HT1080 (cell line): ENCODE measurements at regions not wholly inside any gene's neighbourhood (a gene's known extent, or its start where the extent isn't known, plus 50 kb on each side); places are given as distances from the start of the nearest gene placed in this dataset.

Source experiments
- DNase-seq: peaks from one replicate; pipeline ENCODE4 v3.0.0-alpha.2; 2015; ENCODE audit warnings: low read depth

- DNase-seq, result no peak
Observed at GRCh38 chr10:47187592-47187991, 112.4 kb upstream of the GDF10 start.

DNA sequence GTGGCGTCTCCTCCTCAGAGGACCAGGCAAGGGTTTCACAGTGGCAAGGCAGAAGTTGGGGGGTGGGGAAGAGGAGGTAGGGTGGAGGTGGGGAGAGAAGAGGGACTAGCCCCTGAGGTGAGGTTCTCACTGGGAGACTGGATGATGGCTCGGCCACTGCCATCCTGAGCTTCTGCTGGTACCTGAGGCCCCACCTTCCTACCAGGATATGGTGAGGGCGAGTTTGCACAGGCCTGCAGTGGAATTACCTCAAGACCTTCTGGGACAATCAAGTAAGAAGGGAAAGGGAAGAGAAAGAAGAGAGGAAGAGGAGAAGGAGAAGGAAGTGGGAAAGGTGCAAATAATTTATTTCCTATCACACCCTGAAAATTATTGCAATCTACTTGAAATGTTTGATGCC, 111.8 kb upstream of the GDF10 start:
- DNase-seq, result no peak

DNA sequence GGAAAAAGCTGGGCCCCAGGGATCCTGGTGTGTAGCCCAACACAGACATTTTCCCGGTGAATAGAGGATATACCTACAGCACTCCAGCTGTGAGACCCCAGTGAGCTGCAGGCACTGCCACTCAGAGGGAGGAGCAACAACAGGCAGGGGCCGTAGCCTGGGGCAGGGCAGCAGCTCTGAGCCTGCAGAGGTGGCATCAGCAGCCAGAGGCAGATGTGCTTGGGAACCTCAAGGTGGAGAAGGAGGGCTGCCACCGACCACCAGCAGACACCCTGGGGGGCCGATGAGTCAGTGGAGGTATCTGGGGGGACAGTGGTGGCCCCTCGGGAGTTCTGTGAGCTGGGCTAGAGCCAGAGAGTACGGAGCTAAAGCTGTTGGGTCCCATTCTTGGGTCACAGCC, 110.2 kb upstream of the GDF10 start:
- DNase-seq, result no peak

DNA sequence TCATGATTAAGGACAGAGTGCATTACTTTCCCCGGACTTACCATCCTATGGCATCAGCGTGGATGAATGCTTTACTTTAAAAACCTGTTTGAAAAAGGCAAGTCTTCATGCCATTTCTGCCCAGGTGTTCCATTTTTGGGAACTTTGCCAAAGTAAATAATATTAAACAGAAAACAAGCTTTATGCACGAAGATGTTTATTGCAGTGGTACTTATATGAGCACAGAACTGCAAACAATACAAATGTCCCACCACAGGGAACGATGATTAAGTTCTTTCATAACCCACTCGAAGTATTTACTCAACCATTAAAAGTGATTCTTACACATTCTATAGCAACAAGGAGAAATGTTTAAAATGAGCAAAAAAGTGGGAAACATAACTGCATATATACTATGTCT, 109.7 kb upstream of the GDF10 start:
- DNase-seq, result no peak

GRCh38 chr10:47190802-47191450, 109.1 kb upstream of the GDF10 start:
- no peak for DNase-seq

DNA sequence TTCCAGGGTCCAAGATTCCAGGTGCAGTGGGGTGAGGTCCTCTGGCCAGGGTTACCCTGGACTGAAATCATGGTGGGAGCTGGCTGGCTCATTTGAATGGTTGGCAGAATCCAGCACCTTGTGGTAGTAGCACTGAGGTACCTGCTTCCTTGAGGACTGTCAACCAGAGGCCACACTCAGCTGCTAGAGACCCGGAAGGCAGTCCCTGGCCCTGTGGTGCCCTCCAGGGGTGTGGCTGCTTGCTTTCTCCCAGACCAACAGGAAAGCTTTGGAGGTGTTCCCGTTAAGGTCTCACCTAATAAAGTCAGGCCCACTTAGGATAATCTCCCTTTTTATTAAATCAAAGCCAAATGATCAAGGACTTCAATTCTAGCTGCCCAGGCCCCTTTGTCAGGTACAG, 107.7 kb upstream of the GDF10 start:
- no peak for DNase-seq

DNA sequence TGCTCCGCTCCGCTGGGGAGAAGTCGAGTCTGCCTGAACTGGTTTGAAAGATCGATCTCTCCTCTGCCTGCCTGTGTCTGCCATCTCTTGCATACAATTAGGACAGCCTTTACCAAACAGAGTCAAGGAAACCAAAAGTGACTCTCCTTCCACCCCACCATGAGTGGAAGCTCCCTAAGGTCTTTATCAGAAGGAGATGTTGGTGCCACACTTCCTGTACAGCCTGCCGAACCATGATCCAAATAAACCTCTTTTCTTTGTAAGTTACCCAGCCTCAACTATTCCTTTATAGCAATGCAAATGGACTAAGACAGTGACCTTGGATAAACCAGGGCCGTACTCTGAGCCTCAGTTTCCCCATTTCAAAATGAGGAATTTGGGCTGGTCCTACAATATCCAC, 106.3 kb upstream of the GDF10 start:
- no peak for DNase-seq

DNA sequence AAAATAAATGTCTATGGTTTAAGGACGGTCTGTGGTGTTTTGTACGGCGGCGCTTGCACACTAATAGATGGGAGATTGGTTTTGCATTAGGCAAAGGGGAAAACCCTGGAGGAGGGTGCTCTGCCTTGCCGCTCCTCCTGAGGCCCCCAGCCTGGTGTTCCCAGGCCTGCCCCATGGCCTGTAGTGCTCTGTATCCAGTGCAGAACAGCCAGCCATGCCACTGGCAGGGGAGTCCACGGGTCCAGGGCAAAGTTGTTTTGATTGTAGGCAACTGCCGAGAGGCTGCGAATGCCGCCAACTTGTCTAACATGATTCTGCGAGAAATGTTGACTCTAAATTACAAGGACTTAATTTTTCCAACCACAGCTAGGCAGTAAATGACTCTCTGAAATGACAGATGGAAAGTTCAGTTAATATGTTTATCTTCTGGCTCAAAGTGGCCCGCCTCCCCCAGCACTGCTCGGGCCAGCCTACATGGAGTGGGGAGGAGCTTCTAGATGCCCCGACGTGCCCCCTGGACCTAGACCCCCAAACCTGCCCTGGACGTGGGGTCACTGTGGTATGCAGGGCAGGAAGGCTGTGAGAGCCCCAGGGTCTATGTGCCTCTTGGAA, 104.6 kb upstream of the GDF10 start:
- no peak for DNase-seq

GRCh38 chr10:47196691-47197090, 103.3 kb upstream of the GDF10 start:
- no peak for DNase-seq

- no peak for DNase-seq
Observed at GRCh38 chr10:47198221-47198620, 101.8 kb upstream of the GDF10 start.

DNA sequence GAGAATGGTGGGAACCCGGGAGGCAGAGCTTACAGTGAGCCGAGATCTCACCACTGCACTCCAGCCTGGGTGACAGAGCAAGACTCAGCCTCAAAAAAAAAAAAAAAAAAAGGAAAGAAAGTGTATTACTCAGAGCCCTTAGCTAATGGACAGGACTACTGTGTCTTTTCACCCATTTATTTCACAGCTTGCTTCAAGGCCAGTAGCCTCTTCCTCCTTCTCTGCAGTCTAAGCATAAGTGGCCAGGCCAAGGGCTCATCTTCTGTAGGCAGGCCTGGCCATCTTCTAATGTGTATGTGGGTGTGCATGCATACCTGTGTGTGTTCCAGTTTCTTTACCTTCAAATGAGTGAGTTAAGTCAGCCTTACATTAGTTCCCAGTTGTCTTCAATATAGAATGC, 94.8 kb upstream of the GDF10 start:
- no peak for DNase-seq

DNA sequence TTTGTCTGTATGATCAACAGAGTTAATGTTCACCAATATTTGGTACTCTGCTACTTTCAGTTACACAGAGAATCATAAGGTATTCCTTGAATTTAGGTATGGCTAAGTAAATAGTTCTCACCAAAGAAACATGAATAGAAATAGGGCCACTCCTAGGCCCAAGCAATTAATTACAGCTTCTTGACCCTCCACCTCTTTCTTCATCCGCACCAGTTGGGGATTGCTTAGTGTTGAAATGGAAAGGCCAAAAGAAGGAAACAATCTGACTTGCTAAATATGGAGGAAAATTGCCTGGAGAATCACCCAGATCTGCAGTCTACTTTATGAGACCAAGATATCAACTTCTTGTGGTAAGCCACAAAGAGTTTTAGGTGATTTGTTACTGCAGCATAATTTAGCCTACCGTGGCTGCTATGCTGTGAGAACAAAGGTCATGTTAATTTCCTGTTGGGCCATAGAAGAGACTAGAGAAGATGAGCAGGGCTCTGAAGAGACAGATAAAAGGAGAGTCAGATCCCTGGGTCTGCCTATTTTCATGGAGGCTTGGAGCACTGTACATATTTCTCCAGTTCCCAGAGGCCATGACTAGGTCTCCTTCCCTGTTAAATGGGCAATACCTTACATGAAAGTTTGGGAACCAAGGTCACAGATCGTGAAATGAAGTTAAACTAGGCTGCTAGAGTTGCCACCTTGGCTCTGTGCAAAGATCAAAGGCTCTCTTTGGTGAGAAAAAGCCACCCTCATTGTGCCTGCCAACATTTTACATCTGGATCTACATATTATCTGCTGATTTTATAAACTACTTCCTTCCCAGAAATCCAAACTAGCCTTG, 93.3 kb upstream of the GDF10 start:
- DNase-seq, result no peak

GRCh38 chr10:47207281-47207615, 92.7 kb upstream of the GDF10 start:
- no peak for DNase-seq

DNA sequence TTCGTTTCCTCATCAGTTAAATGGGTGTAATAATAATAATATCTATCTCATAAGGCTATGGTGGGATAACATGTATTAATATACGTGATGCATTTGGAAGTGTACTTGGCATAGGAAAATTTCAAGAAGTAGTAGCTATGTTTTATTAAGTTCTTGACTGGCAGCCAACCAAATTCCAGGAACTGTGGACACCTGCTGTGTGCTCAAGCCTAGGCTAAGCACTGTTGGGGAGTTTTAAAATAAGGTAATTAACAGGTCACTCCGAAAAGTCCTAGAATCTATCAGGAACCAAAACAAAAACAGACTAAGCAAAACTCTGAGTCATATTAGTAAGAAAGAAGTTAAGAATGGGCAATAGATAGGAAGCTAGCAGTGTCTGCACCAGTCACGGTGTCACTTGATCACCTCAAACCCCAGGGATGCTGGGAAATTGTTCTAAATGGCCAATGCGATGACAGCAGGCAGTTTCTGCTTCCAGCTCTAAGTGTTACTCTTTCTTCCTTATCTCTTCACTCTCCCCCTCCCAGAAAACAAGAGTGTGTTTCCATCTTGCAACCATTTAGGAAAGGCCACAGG, 92.0 kb upstream of the GDF10 start:
- no peak for DNase-seq

DNA sequence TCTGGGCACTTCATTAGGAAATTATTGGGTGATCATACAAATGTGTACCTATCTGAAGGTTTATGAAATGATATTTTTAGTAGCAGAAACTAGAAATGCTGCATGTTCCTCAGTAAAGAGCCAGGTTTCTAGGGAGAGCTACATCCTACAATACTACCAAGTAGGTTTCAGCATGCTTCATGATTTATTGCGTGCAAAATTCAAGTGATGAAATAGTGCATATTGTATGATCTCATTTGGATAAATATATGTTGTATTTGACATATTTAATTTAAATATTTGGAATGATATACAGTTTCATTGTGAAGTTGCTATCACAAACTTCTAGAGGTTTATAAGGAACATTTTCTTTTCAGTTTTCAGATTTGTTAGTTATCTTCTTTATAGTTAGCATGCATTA, 90.5 kb upstream of the GDF10 start:
- no peak for DNase-seq

GRCh38 chr10:47214520-47214919, 85.5 kb upstream of the GDF10 start:
- DNase-seq, result no peak

GRCh38 chr10:47217113-47217512, 82.9 kb upstream of the GDF10 start:
- DNase-seq, result no peak

DNA sequence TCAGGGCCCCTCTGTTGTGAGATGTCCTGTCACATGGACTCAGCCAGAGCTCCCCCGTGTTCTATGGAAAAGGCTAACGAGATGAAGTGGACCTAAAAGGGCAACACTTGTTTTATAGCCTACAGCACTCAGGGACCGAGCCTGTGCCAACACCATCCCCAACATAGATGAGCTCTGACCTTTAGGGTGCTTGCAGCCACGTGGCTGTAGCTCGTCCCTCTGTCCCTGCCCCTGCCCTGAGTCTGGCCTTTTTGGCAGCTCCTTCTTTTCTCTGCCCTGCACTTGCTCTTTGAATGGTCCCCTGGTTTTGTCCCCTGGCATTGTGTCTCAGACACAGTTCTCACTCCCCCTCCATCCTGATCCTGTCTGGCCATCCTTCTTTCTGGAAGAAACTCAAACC, 81.2 kb upstream of the GDF10 start:
- no peak for DNase-seq

DNA sequence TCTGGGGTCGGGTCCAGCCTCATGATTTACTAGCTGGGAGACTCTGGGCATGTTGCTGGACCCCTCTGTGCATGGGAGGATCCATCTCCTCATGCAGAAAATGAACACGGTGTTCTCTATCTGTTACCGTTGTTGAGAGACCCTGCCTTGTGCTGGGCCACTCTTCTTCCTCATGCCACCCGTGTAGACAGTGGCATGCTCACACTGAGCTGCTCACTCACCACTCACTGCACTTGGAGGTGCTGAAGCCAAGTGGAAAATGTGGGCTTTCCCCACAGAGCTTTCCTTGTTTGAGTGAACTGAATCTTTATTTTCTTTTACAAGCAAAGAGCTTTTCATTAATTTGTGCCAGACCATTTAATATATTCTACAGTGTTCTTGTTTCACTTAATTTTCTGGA, 77.5 kb upstream of the GDF10 start:
- no peak for DNase-seq

DNA sequence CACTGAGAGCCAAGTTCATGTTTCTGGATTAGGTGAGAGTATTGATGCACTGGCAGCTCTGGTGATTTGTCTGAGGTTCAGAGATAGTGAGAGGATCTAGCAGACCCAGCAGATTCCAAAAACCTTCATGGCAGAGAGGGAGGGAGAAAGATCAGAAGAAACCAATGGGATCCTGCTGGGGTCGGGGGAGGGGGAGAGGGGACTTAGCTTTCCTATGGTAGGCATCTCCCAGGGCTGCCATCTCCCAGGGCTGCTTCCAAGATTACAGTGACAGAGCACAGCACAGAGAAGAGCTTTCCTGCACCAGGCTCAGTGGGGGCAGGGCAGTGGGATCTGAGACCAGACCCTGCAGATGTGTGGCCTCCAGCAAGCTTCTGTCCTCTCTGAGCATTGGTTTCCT, 76.8 kb upstream of the GDF10 start:
- no peak for DNase-seq

- DNase-seq, result no peak
Observed at GRCh38 chr10:47224546-47225218, 75.3 kb upstream of the GDF10 start.
